ENCODE measurements at regions not wholly inside any gene's neighbourhood (a gene's known extent, or its start where the extent isn't known, plus 50 kb on each side); places are given as distances from the start of the nearest gene placed in this dataset.

- no peak for TF ChIP-seq CTCF (IDR thresholded peaks at IDR 0.05; ENCODE audit: low read depth, low read length)
- DNase-seq (ENCODE audit: low read depth, low spot score), result no peak
- in situ Hi-C loops (cut with HindIII; ENCODE audit: low sequenced_read_pairs), result no loop called here
- H3K4me3 ChIP-seq (ENCODE audit: low read depth, low read length), result no peak overlapping the region
These were observed 290.4 kb upstream of the TBX3 start for GRCh38 chr12:114974333-114974732.

DNA sequence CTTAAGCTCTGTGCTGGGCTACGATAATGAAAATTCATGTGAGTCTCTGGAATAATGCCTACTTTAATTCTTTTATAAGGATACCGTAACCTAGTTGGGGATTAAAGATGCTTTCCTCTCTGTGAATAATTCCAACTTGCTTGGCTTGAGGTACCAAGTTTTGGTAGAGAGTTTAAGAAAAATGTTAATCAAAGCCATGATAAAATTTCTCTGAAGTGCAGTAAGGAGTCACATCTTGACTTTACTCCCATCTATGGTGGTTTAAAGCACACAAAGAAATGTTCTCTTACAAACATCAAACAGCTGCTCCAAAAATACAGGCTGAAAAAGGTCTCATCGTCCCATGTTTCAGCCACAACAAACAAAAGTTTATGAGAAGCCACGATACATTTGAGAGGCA lies 284.8 kb upstream of the TBX3 start:
- DNase-seq (ENCODE audit: low read depth, low spot score), result no peak
- H3K4me3 ChIP-seq (ENCODE audit: low read depth, low read length), result no peak overlapping the region
- TF ChIP-seq CTCF (IDR thresholded peaks at IDR 0.05; ENCODE audit: low read depth, low read length), result no peak
- in situ Hi-C loops (cut with HindIII; ENCODE audit: low sequenced_read_pairs), result no loop called here

DNA sequence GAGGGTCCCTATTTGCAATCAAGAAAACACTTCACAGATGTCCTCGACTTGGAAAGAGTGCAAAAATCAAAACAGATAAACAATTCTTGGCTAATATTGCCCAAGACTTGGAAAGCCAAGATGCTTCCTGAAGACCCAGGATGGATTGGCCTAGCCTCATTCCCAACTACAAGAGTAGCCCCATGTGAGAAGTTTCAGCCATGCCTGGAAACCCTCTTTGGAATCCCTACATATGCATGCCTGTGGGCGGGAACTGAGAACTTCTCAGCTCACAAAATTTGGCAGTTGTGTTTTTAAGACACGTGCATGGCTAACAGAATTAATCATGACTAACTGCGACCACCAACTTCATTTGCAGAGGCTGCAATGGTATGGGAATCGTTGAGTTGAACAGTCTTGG lies 283.2 kb upstream of the TBX3 start:
- H3K4me3 ChIP-seq (ENCODE audit: low read depth, low read length), result no peak overlapping the region
- DNase-seq (ENCODE audit: low read depth, low spot score), result no peak
- in situ Hi-C loops (cut with HindIII; ENCODE audit: low sequenced_read_pairs), result no loop called here
- no peak for TF ChIP-seq CTCF (IDR thresholded peaks at IDR 0.05; ENCODE audit: low read depth, low read length)

GRCh38 chr12:114964841-114965240 lies 280.9 kb upstream of the TBX3 start:
- in situ Hi-C loops (cut with HindIII; ENCODE audit: low sequenced_read_pairs), result no loop called here
- H3K4me3 ChIP-seq (ENCODE audit: low read depth, low read length), result no peak overlapping the region
- DNase-seq (ENCODE audit: low read depth, low spot score), result no peak
- no peak for TF ChIP-seq CTCF (IDR thresholded peaks at IDR 0.05; ENCODE audit: low read depth, low read length)

DNA sequence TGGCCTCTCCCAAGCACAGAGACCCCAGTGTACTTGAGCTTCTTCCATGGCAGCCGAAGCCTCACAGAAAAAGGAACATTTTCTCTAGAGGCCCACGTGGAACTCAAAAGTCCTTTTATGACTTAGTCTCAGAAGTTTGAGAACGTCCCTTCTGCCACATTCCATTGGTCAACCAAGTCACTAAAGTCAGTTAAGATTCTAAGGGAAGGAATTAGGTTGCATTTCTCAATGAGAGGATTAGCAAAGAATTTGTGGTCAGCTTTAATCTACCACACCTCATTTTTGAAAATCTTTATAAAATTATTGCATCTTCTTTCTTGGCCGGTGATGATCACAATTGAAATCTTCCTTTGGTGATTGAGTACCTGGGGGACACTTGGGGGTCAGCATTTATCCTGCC lies 279.9 kb upstream of the TBX3 start:
- no peak for TF ChIP-seq CTCF (IDR thresholded peaks at IDR 0.05; ENCODE audit: low read depth, low read length)
- in situ Hi-C loops (cut with HindIII; ENCODE audit: low sequenced_read_pairs), result no loop called here
- no peak overlapping the region for H3K4me3 ChIP-seq (ENCODE audit: low read depth, low read length)
- DNase-seq (ENCODE audit: low read depth, low spot score), result no peak

- no peak for TF ChIP-seq CTCF (IDR thresholded peaks at IDR 0.05; ENCODE audit: low read depth, low read length)
- in situ Hi-C loops (cut with HindIII; ENCODE audit: low sequenced_read_pairs), result no loop called here
- no peak for DNase-seq (ENCODE audit: low read depth, low spot score)
- no peak overlapping the region for H3K4me3 ChIP-seq (ENCODE audit: low read depth, low read length)
These were observed 277.5 kb upstream of the TBX3 start for GRCh38 chr12:114961491-114961890.

DNA sequence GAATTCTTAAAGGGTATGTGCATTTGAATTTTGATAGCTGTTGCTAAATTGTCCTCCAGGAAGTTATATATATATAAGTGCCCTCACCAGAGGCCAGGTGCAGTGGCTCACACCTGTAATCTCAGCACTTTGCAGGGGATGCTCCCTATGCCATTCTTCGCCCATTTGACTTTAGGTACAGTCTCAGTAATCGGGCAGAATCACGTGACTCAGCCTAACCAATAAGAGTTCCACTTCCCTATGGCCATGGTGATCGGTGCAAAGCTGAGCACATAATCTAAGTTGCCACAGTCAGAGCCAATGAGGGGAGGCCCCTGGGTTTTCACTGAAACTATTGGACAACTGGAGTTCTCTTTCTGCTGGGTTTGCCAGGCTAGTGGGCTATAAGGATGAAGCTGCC lies 274.6 kb upstream of the TBX3 start:
- in situ Hi-C loops (cut with HindIII; ENCODE audit: low sequenced_read_pairs), result no loop called here
- TF ChIP-seq CTCF (IDR thresholded peaks at IDR 0.05; ENCODE audit: low read depth, low read length), result no peak
- DNase-seq (ENCODE audit: low read depth, low spot score), result no peak
- no peak overlapping the region for H3K4me3 ChIP-seq (ENCODE audit: low read depth, low read length)

Data from astrocyte of the spinal cord (primary cell).